Suprapubic skin (tissue), 4 donors: ENCODE measurements at regions not wholly inside any gene's neighbourhood (a gene's known extent, or its start where the extent isn't known, plus 50 kb on each side); places are given as distances from the start of the nearest gene placed in this dataset.

ENCODE experiments used
- CTCF ChIP-seq, 2 donors: fragments of 200-600 bp in 1 of 2; fragments of 450-650 bp in 1 of 2; sonication (generic) in 1 of 2; IDR thresholded peaks; one replicate each; pipeline ENCODE4 v1.5.1; 2016 to 2019; ENCODE audit warnings: antibody characterized with exemption in 2 of 2, mild to moderate bottlenecking in 1 of 2, moderate library complexity in 1 of 2
- EP300 ChIP-seq: sonication (generic); formaldehyde crosslinking; IDR thresholded peaks from one replicate; pipeline ENCODE4 v1.6.1; 2017; ENCODE audit warnings: antibody characterized with exemption
- POLR2A ChIP-seq, 2 donors: fragments of 450-650 bp; IDR thresholded peaks; one replicate each; pipeline ENCODE4 v1.6.1; 2017; ENCODE audit warnings: antibody characterized with exemption in 2 of 2, mild to moderate bottlenecking in 2 of 2, moderate library complexity in 2 of 2
- POLR2AphosphoS5 ChIP-seq, 3 donors: sonication (generic); formaldehyde crosslinking; IDR thresholded peaks; one replicate each; pipeline ENCODE4 v1.6.1; 2017; ENCODE audit warnings: antibody characterized with exemption in 3 of 3

DNA sequence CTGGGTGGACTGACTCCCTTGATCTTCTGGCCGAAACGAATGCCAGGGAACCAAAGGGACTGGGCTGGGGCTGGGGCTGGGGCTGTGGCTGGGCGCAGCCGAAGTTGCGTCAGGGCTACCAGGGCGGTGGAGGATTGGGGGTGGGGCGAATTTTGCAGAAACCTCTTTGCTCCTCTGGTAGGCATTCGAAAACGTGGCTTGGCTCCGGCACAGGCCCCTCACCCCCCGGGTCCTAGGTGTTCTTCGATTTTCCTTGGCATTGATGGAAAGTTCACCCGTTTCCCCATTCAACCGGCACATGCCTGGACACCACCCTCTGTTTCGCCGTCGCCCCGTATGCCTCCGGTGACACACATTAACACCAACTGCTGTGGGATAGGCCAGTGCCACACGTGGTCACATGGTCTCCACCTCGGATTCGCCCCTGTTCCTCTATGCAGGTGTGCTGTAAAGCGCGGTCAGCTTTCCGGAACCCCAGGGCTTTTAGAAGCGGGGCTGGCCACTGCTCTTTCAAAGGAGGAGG, 477.1 kb downstream of the SPATA31A7 start:
- TF ChIP-seq CTCF (IDR thresholded peaks at IDR 0.05) (no peak), POLR2AphosphoS5 (IDR thresholded peaks at IDR 0.05) (no peak), POLR2A (IDR thresholded peaks at IDR 0.05) (no peak), EP300 (no peak)
